K562 (cell line): ENCODE measurements at regions not wholly inside any gene's neighbourhood (a gene's known extent, or its start where the extent isn't known, plus 50 kb on each side); places are given as distances from the start of the nearest gene placed in this dataset.

Source experiments
- ASH1L ChIP-seq: fragments of 450-650 bp; IDR thresholded peaks from 2 replicates; pipeline ENCODE4 v1.6.1; 2018; ENCODE audit warnings: borderline replicate concordance, mild to moderate bottlenecking, low read depth; ENCODE audit not compliant: partially characterized antibody
- BDP1 ChIP-seq: IDR thresholded peaks from 3 replicates; pipeline ENCODE4 v1.6.1; 2011; ENCODE audit not compliant: insufficient read length, insufficient read depth
- CREM ChIP-seq: IDR thresholded peaks from 2 replicates; pipeline ENCODE4 v1.6.1; 2014; ENCODE audit warnings: antibody characterized with exemption, low read depth
- GABPA ChIP-seq: fragments of 200-800 bp; sonication (Bioruptor generic); conservative IDR thresholded peaks from 2 replicates; pipeline ENCODE4 v1.6.1; 2016; ENCODE audit warnings: low read depth, missing genetic modification characterization, missing compliant biosample characterization
- NCOR1 ChIP-seq: fragments of 450-650 bp; IDR thresholded peaks from 2 replicates; pipeline ENCODE4 v1.6.1; 2016; ENCODE audit warnings: mild to moderate bottlenecking, moderate library complexity
- PHF20 ChIP-seq: fragments of 450-650 bp; IDR thresholded peaks from 2 replicates; pipeline ENCODE4 v1.6.1; 2018; ENCODE audit not compliant: partially characterized antibody
- SRSF1 ChIP-seq: fragments of 200-400 bp; formaldehyde crosslinking; IDR thresholded peaks from 2 replicates; pipeline ENCODE4 v1.6.1; 2017; ENCODE audit warnings: mild to moderate bottlenecking, low read depth, low read length, moderate library complexity
- TBL1XR1 ChIP-seq, 2 experiments: IDR thresholded peaks; 2 replicates each; pipeline ENCODE4 v1.6.1; 2012; ENCODE audit warnings: improper control_type of control experiment in 2 of 2, low read length in 2 of 2, mild to moderate bottlenecking in 1 of 2
- ZNF431 ChIP-seq: sonication (generic); formaldehyde crosslinking; IDR thresholded peaks from 2 replicates; pipeline ENCODE4 v1.8.0; 2022; ENCODE audit warnings: mild to moderate bottlenecking, missing genetic modification reagents
- TF ChIP-seq, protein P1 (sequence below): sonication (generic); formaldehyde crosslinking; IDR thresholded peaks from 2 replicates; pipeline ENCODE4 v1.8.0; 2022; ENCODE audit warnings: mild to moderate bottlenecking, missing genetic modification reagents
- TF ChIP-seq, protein P2 (sequence below), 2 experiments: fragments of 450-650 bp; formaldehyde crosslinking in 1 of 2; IDR thresholded peaks; 2 replicates each; pipeline versions ENCODE4 v1.4.0 to v1.6.1; 2014 to 2020; ENCODE audit warnings: mild to moderate bottlenecking in 2 of 2, borderline replicate concordance in 1 of 2, low read depth in 1 of 2
- TF ChIP-seq, protein P3 (sequence below): fragments of 250-450 bp; sonication (Bioruptor Pico); IDR thresholded peaks from 2 replicates; pipeline ENCODE4 v1.5.0; 2020; ENCODE audit warnings: mild to moderate bottlenecking, borderline replicate concordance
- TF ChIP-seq, protein P4 (sequence below), 3 experiments: IDR thresholded peaks in 2 of 3; conservative IDR thresholded peaks in 1 of 3; 2 replicates each; pipeline ENCODE4 v1.5.1; 2011 to 2012; ENCODE audit warnings: low read length in 3 of 3, mild to moderate bottlenecking in 3 of 3, control low read depth in 2 of 3, improper control_type of control experiment in 1 of 3, inconsistent platforms in 1 of 3, low read depth in 1 of 3, mixed read lengths in 1 of 3, moderate library complexity in 1 of 3; ENCODE audit not compliant: insufficient read depth in 2 of 3

DNA sequence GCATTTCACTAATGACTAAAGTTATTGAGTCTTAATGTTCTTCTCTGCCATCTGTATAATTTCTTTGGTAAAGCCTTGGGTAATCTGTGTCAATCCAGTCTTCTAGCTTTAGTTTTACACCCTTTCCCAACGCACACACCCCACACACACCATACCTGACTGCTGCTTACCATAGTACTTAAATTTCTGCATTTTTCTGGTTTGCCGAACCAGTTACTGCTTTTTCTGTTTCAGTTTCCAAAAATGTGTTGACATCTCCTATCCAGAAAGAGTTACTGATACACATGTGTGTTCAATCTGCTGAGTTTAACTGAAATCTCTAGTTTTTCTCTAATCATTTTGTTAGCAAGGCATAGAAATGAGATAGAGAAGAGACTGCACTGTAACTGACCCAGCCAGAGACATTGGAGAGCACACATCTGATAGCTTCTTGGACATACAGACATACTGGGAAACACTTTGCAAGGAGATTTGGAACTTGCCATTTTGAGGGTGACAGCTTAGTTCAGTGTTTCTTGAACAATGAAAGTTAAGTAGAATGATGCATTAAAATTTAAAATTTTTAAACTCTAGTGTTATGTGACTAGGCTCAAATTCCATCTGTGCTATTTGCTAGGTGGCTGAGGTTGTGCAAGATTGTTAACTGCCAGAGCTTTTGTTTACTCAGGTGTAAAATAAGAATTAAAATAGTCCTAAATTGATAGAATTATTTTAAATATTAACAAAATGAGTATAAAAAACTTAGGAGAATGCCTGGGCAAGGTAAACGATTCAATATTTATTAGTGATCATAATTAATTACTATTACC, 807.6 kb downstream of the DNAJB9 start:
- TF ChIP-seq, protein P1, sequence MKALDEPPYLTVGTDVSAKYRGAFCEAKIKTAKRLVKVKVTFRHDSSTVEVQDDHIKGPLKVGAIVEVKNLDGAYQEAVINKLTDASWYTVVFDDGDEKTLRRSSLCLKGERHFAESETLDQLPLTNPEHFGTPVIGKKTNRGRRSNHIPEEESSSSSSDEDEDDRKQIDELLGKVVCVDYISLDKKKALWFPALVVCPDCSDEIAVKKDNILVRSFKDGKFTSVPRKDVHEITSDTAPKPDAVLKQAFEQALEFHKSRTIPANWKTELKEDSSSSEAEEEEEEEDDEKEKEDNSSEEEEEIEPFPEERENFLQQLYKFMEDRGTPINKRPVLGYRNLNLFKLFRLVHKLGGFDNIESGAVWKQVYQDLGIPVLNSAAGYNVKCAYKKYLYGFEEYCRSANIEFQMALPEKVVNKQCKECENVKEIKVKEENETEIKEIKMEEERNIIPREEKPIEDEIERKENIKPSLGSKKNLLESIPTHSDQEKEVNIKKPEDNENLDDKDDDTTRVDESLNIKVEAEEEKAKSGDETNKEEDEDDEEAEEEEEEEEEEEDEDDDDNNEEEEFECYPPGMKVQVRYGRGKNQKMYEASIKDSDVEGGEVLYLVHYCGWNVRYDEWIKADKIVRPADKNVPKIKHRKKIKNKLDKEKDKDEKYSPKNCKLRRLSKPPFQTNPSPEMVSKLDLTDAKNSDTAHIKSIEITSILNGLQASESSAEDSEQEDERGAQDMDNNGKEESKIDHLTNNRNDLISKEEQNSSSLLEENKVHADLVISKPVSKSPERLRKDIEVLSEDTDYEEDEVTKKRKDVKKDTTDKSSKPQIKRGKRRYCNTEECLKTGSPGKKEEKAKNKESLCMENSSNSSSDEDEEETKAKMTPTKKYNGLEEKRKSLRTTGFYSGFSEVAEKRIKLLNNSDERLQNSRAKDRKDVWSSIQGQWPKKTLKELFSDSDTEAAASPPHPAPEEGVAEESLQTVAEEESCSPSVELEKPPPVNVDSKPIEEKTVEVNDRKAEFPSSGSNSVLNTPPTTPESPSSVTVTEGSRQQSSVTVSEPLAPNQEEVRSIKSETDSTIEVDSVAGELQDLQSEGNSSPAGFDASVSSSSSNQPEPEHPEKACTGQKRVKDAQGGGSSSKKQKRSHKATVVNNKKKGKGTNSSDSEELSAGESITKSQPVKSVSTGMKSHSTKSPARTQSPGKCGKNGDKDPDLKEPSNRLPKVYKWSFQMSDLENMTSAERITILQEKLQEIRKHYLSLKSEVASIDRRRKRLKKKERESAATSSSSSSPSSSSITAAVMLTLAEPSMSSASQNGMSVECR (CRISPR knock-in tag), result no peak
- no peak for TF ChIP-seq BDP1
- TF ChIP-seq PHF20, result no peak
- no peak for TF ChIP-seq SRSF1
- TF ChIP-seq, protein P2, sequence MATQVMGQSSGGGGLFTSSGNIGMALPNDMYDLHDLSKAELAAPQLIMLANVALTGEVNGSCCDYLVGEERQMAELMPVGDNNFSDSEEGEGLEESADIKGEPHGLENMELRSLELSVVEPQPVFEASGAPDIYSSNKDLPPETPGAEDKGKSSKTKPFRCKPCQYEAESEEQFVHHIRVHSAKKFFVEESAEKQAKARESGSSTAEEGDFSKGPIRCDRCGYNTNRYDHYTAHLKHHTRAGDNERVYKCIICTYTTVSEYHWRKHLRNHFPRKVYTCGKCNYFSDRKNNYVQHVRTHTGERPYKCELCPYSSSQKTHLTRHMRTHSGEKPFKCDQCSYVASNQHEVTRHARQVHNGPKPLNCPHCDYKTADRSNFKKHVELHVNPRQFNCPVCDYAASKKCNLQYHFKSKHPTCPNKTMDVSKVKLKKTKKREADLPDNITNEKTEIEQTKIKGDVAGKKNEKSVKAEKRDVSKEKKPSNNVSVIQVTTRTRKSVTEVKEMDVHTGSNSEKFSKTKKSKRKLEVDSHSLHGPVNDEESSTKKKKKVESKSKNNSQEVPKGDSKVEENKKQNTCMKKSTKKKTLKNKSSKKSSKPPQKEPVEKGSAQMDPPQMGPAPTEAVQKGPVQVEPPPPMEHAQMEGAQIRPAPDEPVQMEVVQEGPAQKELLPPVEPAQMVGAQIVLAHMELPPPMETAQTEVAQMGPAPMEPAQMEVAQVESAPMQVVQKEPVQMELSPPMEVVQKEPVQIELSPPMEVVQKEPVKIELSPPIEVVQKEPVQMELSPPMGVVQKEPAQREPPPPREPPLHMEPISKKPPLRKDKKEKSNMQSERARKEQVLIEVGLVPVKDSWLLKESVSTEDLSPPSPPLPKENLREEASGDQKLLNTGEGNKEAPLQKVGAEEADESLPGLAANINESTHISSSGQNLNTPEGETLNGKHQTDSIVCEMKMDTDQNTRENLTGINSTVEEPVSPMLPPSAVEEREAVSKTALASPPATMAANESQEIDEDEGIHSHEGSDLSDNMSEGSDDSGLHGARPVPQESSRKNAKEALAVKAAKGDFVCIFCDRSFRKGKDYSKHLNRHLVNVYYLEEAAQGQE (IDR thresholded peaks at IDR 0.05; ENCODE audit: borderline replicate concordance), result no peak
- TF ChIP-seq, protein P2 (CRISPR knock-in tag; IDR thresholded peaks at IDR 0.05; ENCODE audit: low read depth), result no peak
- TF ChIP-seq, protein P3, sequence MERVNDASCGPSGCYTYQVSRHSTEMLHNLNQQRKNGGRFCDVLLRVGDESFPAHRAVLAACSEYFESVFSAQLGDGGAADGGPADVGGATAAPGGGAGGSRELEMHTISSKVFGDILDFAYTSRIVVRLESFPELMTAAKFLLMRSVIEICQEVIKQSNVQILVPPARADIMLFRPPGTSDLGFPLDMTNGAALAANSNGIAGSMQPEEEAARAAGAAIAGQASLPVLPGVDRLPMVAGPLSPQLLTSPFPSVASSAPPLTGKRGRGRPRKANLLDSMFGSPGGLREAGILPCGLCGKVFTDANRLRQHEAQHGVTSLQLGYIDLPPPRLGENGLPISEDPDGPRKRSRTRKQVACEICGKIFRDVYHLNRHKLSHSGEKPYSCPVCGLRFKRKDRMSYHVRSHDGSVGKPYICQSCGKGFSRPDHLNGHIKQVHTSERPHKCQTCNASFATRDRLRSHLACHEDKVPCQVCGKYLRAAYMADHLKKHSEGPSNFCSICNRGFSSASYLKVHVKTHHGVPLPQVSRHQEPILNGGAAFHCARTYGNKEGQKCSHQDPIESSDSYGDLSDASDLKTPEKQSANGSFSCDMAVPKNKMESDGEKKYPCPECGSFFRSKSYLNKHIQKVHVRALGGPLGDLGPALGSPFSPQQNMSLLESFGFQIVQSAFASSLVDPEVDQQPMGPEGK, result no peak
- no peak for TF ChIP-seq ZNF431
- TF ChIP-seq CREM, result no peak
- TF ChIP-seq ASH1L, result no peak
- no peak for TF ChIP-seq GABPA (tag)
- TF ChIP-seq, protein P4, sequence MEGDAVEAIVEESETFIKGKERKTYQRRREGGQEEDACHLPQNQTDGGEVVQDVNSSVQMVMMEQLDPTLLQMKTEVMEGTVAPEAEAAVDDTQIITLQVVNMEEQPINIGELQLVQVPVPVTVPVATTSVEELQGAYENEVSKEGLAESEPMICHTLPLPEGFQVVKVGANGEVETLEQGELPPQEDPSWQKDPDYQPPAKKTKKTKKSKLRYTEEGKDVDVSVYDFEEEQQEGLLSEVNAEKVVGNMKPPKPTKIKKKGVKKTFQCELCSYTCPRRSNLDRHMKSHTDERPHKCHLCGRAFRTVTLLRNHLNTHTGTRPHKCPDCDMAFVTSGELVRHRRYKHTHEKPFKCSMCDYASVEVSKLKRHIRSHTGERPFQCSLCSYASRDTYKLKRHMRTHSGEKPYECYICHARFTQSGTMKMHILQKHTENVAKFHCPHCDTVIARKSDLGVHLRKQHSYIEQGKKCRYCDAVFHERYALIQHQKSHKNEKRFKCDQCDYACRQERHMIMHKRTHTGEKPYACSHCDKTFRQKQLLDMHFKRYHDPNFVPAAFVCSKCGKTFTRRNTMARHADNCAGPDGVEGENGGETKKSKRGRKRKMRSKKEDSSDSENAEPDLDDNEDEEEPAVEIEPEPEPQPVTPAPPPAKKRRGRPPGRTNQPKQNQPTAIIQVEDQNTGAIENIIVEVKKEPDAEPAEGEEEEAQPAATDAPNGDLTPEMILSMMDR (IDR thresholded peaks at IDR 0.05 in 2 of 3, conservative IDR thresholded peaks at IDR 0.05 in 1 of 3; ENCODE audit: insufficient read depth in 2 of 3, low read depth in 1 of 3, low read length in 3 of 3), result no peak
- no peak for TF ChIP-seq NCOR1
- no peak for TF ChIP-seq TBL1XR1 (IDR thresholded peaks at IDR 0.05; ENCODE audit: low read length in 2 of 2)
